ENCODE measurements at regions not wholly inside any gene's neighbourhood (a gene's known extent, or its start where the extent isn't known, plus 50 kb on each side); places are given as distances from the start of the nearest gene placed in this dataset.
"Not testable (repeated sequence)": the region's sequence is repeated elsewhere in the genome, so short reads cannot be mapped to it uniquely, and the experiment has no call there.

DNA sequence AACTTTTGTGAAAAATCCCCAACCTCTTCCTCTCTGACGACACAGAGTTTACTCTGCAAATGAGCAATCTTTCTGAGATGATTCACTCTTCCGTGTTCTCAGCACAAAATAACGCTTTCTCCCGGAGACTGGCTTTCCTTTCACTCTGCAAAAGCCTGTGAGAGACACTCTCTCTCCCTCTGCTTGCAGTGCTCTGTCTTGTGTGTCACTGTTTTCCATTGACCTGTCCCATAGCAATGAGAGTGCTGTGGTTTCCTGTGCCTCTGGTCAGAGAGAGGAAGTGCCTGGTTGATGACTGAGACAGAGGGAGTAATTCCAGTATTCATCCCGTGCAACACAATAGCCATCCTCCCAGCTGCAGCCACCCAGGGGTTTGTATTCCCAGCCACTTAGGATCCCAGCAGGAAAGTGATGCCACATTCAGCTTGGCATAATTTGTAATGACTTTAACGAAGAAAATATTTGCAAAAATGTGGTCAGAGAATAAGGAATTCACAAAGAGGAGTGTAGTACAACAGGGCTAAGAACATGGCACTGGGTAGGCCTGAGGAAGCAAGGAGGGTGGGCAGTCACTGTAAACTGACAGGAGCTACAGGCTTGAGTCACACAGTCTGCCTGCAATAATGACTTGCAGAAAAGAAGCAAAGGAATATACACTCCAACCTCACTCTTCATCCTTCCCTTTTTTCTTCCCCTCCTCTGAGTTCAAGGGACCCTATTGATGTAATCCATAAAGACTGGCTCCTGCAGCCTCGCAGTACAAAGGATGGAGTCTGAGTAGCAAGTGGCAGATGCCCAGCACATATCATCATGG lies 463.5 kb upstream of the RGMB start:
- Histone ChIP-seq H3K27me3 (ENCODE audit: control insufficient read depth, insufficient read depth, low read length) (no peaks in the 10 kb centered on the region), H3K4me3 (ENCODE audit: low read depth, low read length) (no peak overlapping the region), H3K27ac (ENCODE audit: low read depth, low read length) (peak overlapping the region; percentile 88), H3K36me3 (ENCODE audit: control insufficient read depth, insufficient read depth, low read length) (no peaks in the 10 kb centered on the region), H3K9me3 (ENCODE audit: control insufficient read depth, insufficient read depth, low read length) (no peaks in the 10 kb centered on the region), H3K4me1 (ENCODE audit: control insufficient read depth, insufficient read depth, low read length) (peaks cover 13% of the 10 kb centered on the region), H3K9ac (ENCODE audit: low read depth, low read length) (peak overlapping the region; percentile 5; the same call in 1 of the 2 replicates)

DNA sequence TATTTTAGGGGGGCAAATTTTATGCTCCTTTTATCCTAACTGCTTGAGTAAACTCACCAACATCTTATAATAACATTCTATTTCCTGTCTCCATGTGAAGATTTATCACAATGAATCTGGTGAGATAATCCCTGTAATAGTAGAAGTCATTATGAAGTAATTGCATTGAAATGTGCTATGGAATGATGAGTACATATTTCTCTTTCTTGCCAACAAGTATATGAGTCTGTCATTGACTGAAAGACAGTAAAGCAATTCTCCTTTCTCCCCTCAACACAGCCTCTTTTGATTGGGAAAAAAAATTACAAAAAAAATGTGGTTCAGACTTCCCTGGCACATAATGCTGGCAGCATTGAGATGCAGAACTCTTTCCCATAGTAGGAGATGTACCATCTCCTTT lies 459.2 kb upstream of the RGMB start:
- H3K36me3 ChIP-seq (ENCODE audit: control insufficient read depth, insufficient read depth, low read length): no peaks in the 10 kb centered on the region
- no peak overlapping the region for H3K27ac ChIP-seq (ENCODE audit: low read depth, low read length)
- no peak overlapping the region for H3K9ac ChIP-seq (ENCODE audit: low read depth, low read length)
- H3K4me3 ChIP-seq (ENCODE audit: low read depth, low read length): no peak overlapping the region
- H3K27me3 ChIP-seq (ENCODE audit: control insufficient read depth, insufficient read depth, low read length): no peaks in the 10 kb centered on the region
- no peaks in the 10 kb centered on the region for H3K9me3 ChIP-seq (ENCODE audit: control insufficient read depth, insufficient read depth, low read length)
- H3K4me1 ChIP-seq (ENCODE audit: control insufficient read depth, insufficient read depth, low read length): peaks cover 14% of the 10 kb centered on the region

DNA sequence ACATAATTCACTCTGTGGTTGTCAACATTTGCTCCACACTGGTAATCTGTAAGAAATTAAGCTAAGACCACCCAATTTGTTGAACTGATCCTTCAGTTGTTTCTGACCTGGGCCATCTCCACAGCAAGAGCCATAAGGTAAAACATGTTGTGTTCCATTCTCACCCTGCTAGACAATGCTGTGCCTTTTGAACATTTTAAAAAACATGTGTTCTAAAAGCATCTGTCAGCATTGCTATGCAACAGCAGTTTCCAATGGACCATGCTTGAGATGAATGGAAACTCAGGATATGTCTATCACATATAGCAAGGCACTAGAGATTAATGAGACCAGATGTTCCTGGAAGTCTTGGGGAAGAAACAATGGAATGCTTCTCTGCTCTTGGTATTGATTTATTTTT lies 455.1 kb upstream of the RGMB start:
- Histone ChIP-seq H3K9ac (ENCODE audit: low read depth, low read length) (no peak overlapping the region), H3K27me3 (ENCODE audit: control insufficient read depth, insufficient read depth, low read length) (no peaks in the 10 kb centered on the region), H3K4me1 (ENCODE audit: control insufficient read depth, insufficient read depth, low read length) (peaks cover 16% of the 10 kb centered on the region), H3K4me3 (ENCODE audit: low read depth, low read length) (no peak overlapping the region), H3K9me3 (ENCODE audit: control insufficient read depth, insufficient read depth, low read length) (no peaks in the 10 kb centered on the region), H3K36me3 (ENCODE audit: control insufficient read depth, insufficient read depth, low read length) (no peaks in the 10 kb centered on the region), H3K27ac (ENCODE audit: low read depth, low read length) (no peak overlapping the region)

DNA sequence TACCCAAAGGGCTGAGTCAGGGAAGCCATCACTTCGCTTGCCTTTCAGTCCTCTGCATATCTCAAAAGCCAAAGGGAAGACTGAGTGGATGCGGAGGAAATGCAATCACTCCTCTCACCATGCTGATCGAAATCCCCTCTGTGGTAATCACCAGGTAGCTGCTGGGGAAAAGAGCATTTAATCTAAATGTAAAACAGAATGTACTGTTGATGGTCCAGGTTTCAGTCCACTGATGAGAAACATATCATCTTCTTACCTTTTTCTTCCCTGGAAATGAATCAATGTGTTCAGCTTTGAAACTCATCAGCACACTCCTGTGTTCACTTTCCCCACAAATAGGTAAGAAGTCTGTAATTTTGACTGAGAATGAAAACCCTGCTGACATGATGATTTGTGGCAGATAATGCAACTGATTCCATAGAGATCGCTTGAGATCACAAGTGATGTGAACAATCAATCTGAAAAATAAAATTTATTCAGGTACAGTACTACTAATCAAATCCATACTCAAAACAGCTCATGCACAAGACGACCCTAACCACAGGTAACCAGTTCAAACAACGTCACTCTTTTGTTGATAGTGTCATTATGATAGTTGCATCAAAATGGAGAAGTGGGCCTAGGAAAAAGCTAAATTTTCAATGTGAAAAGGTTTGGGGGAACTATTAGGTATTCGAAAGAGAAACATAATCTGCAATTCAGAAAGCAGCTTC lies 454.0 kb upstream of the RGMB start:
- H3K4me3 ChIP-seq (ENCODE audit: low read depth, low read length): no peak overlapping the region
- H3K4me1 ChIP-seq (ENCODE audit: control insufficient read depth, insufficient read depth, low read length): peaks cover 16% of the 10 kb centered on the region
- no peaks in the 10 kb centered on the region for H3K27me3 ChIP-seq (ENCODE audit: control insufficient read depth, insufficient read depth, low read length)
- H3K9me3 ChIP-seq (ENCODE audit: control insufficient read depth, insufficient read depth, low read length): no peaks in the 10 kb centered on the region
- H3K9ac ChIP-seq (ENCODE audit: low read depth, low read length): no peak overlapping the region
- H3K36me3 ChIP-seq (ENCODE audit: control insufficient read depth, insufficient read depth, low read length): no peaks in the 10 kb centered on the region
- no peak overlapping the region for H3K27ac ChIP-seq (ENCODE audit: low read depth, low read length)

DNA sequence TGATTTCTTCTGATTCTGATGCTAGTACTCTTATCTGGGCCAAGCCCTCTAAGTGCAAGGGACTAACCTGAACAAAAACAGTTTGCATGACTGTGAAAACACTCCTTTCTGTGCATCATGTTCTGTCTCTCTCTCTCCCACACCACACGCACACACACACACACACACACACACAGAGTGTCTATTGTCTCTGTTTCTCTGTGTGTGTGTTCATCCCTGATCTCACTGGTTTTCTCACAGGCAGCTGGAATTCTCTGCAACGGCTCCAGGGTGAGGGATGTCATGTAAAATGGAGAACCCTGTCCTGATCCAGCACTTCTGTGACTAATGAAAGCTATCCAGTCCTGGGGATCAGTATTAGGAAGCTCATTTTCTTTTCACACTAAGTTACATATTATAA lies 453.1 kb upstream of the RGMB start:
- H3K27ac ChIP-seq (ENCODE audit: low read depth, low read length): no peak overlapping the region
- no peaks in the 10 kb centered on the region for H3K27me3 ChIP-seq (ENCODE audit: control insufficient read depth, insufficient read depth, low read length)
- peaks cover 16% of the 10 kb centered on the region for H3K4me1 ChIP-seq (ENCODE audit: control insufficient read depth, insufficient read depth, low read length)
- no peaks in the 10 kb centered on the region for H3K36me3 ChIP-seq (ENCODE audit: control insufficient read depth, insufficient read depth, low read length)
- H3K9ac ChIP-seq (ENCODE audit: low read depth, low read length): no peak overlapping the region
- no peaks in the 10 kb centered on the region for H3K9me3 ChIP-seq (ENCODE audit: control insufficient read depth, insufficient read depth, low read length)
- no peak overlapping the region for H3K4me3 ChIP-seq (ENCODE audit: low read depth, low read length)

DNA sequence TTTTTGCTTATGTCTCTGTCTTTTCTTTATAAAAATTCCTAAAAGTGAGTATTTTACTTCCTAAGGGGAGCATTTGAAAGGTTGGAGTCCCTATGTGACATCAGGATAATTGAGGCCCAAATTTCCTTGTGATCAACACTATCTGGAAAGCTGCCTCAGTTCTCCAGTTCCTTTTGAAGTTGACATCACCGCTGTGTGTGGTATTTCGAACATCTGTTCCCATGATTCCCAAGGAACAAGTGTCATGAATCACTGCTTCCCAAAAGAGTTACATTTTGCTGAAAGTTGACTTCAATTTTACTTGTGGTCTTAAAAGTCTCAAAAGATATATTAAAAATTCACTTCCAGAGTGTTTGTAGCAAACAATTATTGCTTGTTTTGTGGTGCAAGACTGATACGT lies 452.1 kb upstream of the RGMB start:
- Histone ChIP-seq H3K36me3 (ENCODE audit: control insufficient read depth, insufficient read depth, low read length) (no peaks in the 10 kb centered on the region), H3K4me1 (ENCODE audit: control insufficient read depth, insufficient read depth, low read length) (peaks cover 16% of the 10 kb centered on the region), H3K4me3 (ENCODE audit: low read depth, low read length) (no peak overlapping the region), H3K9ac (ENCODE audit: low read depth, low read length) (no peak overlapping the region), H3K27me3 (ENCODE audit: control insufficient read depth, insufficient read depth, low read length) (no peaks in the 10 kb centered on the region), H3K9me3 (ENCODE audit: control insufficient read depth, insufficient read depth, low read length) (no peaks in the 10 kb centered on the region), H3K27ac (ENCODE audit: low read depth, low read length) (no peak overlapping the region)

DNA sequence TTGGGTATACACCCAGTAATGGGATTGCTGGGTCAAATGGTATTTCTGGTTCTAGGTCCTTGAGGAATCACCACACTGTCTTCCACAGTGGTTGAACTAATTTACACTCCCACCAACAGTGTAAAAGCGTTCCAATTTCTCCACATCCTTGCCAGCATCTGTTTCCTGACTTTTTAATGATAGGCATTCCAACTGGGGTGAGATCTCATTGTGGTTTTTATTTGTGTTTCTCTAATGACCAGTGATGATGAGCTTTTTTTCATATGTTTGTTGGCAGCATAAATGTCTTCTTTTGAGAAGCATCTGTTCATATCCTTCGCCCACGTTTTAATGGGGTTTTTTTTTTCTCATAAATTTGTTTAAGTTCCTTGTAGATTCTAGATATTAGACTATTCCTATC lies 448.3 kb upstream of the RGMB start:
- not testable (repeated sequence) for H3K9me3 ChIP-seq (ENCODE audit: control insufficient read depth, insufficient read depth, low read length); H3K4me3 ChIP-seq (ENCODE audit: low read depth, low read length); H3K9ac ChIP-seq (ENCODE audit: low read depth, low read length); H3K27me3 ChIP-seq (ENCODE audit: control insufficient read depth, insufficient read depth, low read length); H3K4me1 ChIP-seq (ENCODE audit: control insufficient read depth, insufficient read depth, low read length); H3K27ac ChIP-seq (ENCODE audit: low read depth, low read length); H3K36me3 ChIP-seq (ENCODE audit: control insufficient read depth, insufficient read depth, low read length)

DNA sequence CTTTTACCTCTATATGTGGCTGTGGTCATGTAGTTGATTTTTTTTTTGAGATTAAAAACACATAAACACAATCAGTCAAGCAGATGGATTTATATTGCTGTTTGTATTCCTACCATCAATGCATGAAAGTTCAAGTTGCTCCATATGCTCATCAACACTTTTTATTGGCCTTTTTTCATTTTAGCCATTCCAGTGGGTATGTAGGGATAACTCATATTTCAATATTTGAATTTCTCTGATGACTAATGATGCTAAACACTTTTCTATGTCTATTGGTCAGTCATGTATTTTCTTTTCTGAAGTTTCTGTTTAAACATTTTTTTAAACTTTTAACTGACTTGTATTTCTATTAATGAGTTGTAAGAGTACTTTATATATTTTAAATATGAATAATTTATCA lies 445.4 kb upstream of the RGMB start:
- no peaks in the 10 kb centered on the region for H3K27me3 ChIP-seq (ENCODE audit: control insufficient read depth, insufficient read depth, low read length)
- H3K4me3 ChIP-seq (ENCODE audit: low read depth, low read length): no peak overlapping the region
- H3K9me3 ChIP-seq (ENCODE audit: control insufficient read depth, insufficient read depth, low read length): no peaks in the 10 kb centered on the region
- H3K27ac ChIP-seq (ENCODE audit: low read depth, low read length): no peak overlapping the region
- H3K4me1 ChIP-seq (ENCODE audit: control insufficient read depth, insufficient read depth, low read length): no peaks in the 10 kb centered on the region
- no peak overlapping the region for H3K9ac ChIP-seq (ENCODE audit: low read depth, low read length)
- no peaks in the 10 kb centered on the region for H3K36me3 ChIP-seq (ENCODE audit: control insufficient read depth, insufficient read depth, low read length)

DNA sequence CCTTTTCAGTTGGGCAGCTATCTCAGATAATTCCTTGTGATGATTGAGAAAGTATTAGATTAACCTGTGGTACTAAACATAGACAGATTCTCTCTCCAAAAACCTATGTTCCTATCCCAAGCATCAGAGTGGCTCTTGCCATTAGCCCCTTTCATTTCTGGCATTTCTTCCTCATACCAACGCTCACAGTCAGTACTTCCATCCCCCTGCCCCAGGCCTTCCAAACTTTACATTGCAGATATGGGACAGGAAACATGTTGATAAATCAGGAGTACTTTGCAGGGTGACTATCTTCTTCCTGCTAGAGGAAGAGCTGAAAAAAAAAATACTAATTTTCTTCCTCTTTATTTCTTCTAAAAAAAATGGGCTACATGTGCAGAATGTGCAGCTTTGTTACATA lies 442.6 kb upstream of the RGMB start:
- no peaks in the 10 kb centered on the region for H3K4me1 ChIP-seq (ENCODE audit: control insufficient read depth, insufficient read depth, low read length)
- no peaks in the 10 kb centered on the region for H3K27me3 ChIP-seq (ENCODE audit: control insufficient read depth, insufficient read depth, low read length)
- H3K4me3 ChIP-seq (ENCODE audit: low read depth, low read length): no peak overlapping the region
- H3K27ac ChIP-seq (ENCODE audit: low read depth, low read length): no peak overlapping the region
- no peaks in the 10 kb centered on the region for H3K9me3 ChIP-seq (ENCODE audit: control insufficient read depth, insufficient read depth, low read length)
- no peak overlapping the region for H3K9ac ChIP-seq (ENCODE audit: low read depth, low read length)
- H3K36me3 ChIP-seq (ENCODE audit: control insufficient read depth, insufficient read depth, low read length): no peaks in the 10 kb centered on the region

DNA sequence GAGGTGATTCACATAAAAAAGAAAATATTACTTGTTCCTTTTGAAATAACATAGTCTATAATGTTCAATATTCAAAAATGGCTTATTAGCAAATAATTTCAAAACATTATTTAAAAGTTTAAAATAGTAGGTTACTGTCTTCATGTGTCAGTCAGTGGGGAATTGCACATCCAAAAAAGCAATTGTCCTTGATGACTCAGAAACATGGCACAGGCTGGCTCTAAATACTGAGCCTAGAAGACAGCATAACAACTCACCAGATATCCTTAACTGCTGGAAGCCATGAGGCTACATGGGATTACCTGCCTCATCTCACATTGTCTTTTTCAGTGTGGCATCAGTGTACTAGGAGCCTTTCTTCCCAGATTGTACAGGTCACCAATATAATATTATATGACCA lies 439.5 kb upstream of the RGMB start:
- peaks cover 2% of the 10 kb centered on the region; the same call in 1 of the 2 replicates for H3K9me3 ChIP-seq (ENCODE audit: control insufficient read depth, insufficient read depth, low read length)
- no peak overlapping the region for H3K4me3 ChIP-seq (ENCODE audit: low read depth, low read length)
- no peaks in the 10 kb centered on the region for H3K36me3 ChIP-seq (ENCODE audit: control insufficient read depth, insufficient read depth, low read length)
- no peaks in the 10 kb centered on the region for H3K27me3 ChIP-seq (ENCODE audit: control insufficient read depth, insufficient read depth, low read length)
- no peak overlapping the region for H3K27ac ChIP-seq (ENCODE audit: low read depth, low read length)
- no peaks in the 10 kb centered on the region for H3K4me1 ChIP-seq (ENCODE audit: control insufficient read depth, insufficient read depth, low read length)
- H3K9ac ChIP-seq (ENCODE audit: low read depth, low read length): no peak overlapping the region

DNA sequence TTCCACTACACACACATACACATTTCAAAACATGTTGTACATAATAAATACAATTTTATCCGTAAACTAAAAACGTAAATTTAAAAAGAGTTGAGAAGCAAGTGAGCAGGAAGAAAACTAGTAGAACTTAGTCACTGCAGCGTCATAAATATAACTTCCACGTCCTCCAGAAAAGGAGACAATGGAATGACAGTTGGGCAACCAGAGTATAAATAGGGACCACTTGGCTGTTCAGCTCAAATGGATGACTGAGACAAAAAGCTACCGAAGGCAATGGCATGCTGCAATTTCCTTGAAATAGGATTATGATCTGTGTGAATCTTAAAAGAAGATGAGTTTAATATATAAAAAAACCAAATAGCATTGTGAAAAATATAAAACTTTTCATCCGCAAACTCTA lies 438.5 kb upstream of the RGMB start:
- Histone ChIP-seq H3K27me3 (ENCODE audit: control insufficient read depth, insufficient read depth, low read length) (no peaks in the 10 kb centered on the region), H3K4me3 (ENCODE audit: low read depth, low read length) (no peak overlapping the region), H3K4me1 (ENCODE audit: control insufficient read depth, insufficient read depth, low read length) (no peaks in the 10 kb centered on the region), H3K36me3 (ENCODE audit: control insufficient read depth, insufficient read depth, low read length) (no peaks in the 10 kb centered on the region), H3K9me3 (ENCODE audit: control insufficient read depth, insufficient read depth, low read length) (peaks cover 5% of the 10 kb centered on the region; the same call in 1 of the 2 replicates), H3K27ac (ENCODE audit: low read depth, low read length) (no peak overlapping the region), H3K9ac (ENCODE audit: low read depth, low read length) (no peak overlapping the region)
